Epithelial cell of proximal tubule (primary cell): ENCODE measurements at regions not wholly inside any gene's neighbourhood (a gene's known extent, or its start where the extent isn't known, plus 50 kb on each side); places are given as distances from the start of the nearest gene placed in this dataset.

Source experiments
- DNase-seq: peaks from one replicate; pipeline ENCODE4 v3.0.0-alpha.2; 2011; ENCODE audit warnings: low read depth
- H3K4me3 ChIP-seq: 2 replicates; pipeline ENCODE4 v1.5.1; 2011; ENCODE audit warnings: low read depth, mild to moderate bottlenecking, low read length
- TF ChIP-seq, protein P1 (sequence below): conservative IDR thresholded peaks from 2 replicates; pipeline ENCODE4 v1.5.1; 2012; ENCODE audit warnings: low read depth, mild to moderate bottlenecking, low read length

DNA sequence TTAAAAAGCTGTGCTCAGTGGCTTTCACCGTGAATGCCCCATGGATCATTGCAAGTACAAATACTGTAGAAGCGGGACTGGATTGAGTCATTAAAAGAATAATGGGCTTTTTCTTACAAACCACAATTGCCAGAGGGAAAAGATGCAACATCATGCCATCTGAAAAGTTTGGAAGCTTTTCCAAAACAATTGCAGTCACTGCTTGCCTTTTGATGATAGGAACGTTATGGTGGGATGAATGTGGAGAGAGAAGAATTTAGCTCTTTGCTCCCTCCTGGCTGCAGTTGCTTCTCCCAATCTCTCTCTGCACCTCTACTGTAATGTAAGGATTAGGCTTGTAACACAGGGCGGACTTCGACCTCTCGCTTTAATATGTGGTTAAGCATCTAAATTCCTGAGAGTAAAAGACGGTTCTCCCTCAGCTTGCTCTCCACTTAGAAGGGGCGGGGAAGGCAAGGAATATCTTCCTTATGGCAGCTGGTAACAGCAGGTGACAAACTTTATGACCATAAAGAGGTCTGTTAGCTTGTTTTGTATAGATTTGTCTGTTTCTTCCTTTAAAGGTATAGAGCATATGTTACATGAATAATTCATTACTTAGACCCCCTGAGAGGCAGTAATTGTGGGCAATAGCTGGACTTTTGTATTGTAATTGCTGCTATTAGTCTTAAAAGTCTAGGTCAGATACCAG, 376.1 kb downstream of the UTRN start:
- H3K4me3 ChIP-seq: peak overlapping the region; percentile 42
- DNase-seq: peak; percentile 37
- TF ChIP-seq, protein P1, sequence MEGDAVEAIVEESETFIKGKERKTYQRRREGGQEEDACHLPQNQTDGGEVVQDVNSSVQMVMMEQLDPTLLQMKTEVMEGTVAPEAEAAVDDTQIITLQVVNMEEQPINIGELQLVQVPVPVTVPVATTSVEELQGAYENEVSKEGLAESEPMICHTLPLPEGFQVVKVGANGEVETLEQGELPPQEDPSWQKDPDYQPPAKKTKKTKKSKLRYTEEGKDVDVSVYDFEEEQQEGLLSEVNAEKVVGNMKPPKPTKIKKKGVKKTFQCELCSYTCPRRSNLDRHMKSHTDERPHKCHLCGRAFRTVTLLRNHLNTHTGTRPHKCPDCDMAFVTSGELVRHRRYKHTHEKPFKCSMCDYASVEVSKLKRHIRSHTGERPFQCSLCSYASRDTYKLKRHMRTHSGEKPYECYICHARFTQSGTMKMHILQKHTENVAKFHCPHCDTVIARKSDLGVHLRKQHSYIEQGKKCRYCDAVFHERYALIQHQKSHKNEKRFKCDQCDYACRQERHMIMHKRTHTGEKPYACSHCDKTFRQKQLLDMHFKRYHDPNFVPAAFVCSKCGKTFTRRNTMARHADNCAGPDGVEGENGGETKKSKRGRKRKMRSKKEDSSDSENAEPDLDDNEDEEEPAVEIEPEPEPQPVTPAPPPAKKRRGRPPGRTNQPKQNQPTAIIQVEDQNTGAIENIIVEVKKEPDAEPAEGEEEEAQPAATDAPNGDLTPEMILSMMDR: no peak

- H3K4me3 ChIP-seq: no peak overlapping the region
- TF ChIP-seq, protein P1: no peak
- no peak for DNase-seq
Measured at GRCh38 chr6:144662812-144663365, 377.8 kb downstream of the UTRN start.

- DNase-seq: no peak
- TF ChIP-seq, protein P1: no peak
- no peak overlapping the region for H3K4me3 ChIP-seq
Measured at GRCh38 chr6:144664281-144664680, 379.1 kb downstream of the UTRN start.

DNA sequence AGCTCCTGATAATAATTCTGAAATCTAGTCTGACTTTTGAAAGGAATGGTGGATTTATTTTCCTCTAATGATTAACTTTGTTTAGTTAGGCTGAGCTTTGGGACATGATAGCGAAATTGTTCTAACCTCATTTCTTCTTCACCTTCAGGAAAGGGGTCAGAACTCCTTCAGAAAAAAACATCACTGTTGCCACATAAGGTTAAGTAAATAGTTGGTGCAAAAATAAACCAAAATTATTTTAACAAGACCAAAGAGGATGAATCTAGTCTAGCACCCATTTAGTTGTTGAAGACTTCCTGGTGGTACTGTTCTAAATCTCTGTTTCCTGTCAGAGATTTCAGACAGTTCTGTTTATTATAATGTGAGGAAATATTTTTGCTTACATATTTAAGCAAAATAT, 379.8 kb downstream of the UTRN start:
- no peak overlapping the region for H3K4me3 ChIP-seq
- no peak for DNase-seq
- TF ChIP-seq, protein P1: no peak

GRCh38 chr6:144665932-144666450, 380.9 kb downstream of the UTRN start:
- H3K4me3 ChIP-seq: no peak overlapping the region
- TF ChIP-seq, protein P1: no peak
- DNase-seq: no peak

DNA sequence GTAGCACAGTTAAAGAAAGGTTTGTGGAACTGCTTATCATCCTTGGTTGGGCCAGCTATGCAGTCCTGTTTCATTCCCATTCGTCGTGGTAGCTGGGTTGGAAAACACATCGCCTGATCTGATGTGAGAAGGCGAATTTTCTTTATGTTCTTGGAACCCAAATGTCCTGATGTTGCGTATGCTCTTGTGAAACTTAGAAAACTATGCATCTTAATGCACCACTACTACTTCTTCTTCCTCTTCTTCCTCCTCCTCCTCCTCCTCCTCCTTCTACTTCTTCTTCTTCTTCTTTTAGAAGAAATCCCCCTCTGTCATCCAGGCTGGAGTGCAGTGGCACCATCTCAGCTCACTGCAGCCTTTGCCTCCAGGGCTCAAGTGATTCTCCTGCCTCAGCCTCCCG, 381.6 kb downstream of the UTRN start:
- H3K4me3 ChIP-seq: no peak overlapping the region
- TF ChIP-seq, protein P1: no peak
- no peak for DNase-seq
